K562 (cell line): ENCODE measurements at regions not wholly inside any gene's neighbourhood (a gene's known extent, or its start where the extent isn't known, plus 50 kb on each side); places are given as distances from the start of the nearest gene placed in this dataset.

Source experiments
- CEBPZ ChIP-seq: fragments of 150-350 bp; IDR thresholded peaks from 2 replicates; pipeline ENCODE4 v1.6.1; 2014; ENCODE audit warnings: low read depth, mild to moderate bottlenecking, low read length, borderline replicate concordance
- CHAMP1 ChIP-seq: fragments of 450-650 bp; IDR thresholded peaks from 2 replicates; pipeline ENCODE4 v1.6.1; 2016; ENCODE audit warnings: mild to moderate bottlenecking
- DIDO1 ChIP-seq: fragments of 450-650 bp; IDR thresholded peaks from 2 replicates; pipeline ENCODE4 v1.6.1; 2016; ENCODE audit warnings: low read depth, missing biosample characterization, missing genetic modification characterization
- MCM5 ChIP-seq: fragments of 450-650 bp; IDR thresholded peaks from 2 replicates; pipeline ENCODE4 v1.6.1; 2016; ENCODE audit warnings: low read depth
- RBM34 ChIP-seq: fragments of 200-400 bp; formaldehyde crosslinking; IDR thresholded peaks from 2 replicates; pipeline ENCODE4 v1.6.1; 2018; ENCODE audit warnings: low read length, borderline replicate concordance; ENCODE audit not compliant: insufficient read depth
- SRSF1 ChIP-seq: fragments of 200-400 bp; formaldehyde crosslinking; IDR thresholded peaks from 2 replicates; pipeline ENCODE4 v1.6.1; 2017; ENCODE audit warnings: mild to moderate bottlenecking, low read depth, low read length, moderate library complexity
- ZNF143 ChIP-seq: sonication (generic); formaldehyde crosslinking; IDR thresholded peaks from 2 replicates; pipeline ENCODE4 v1.9.0; 2022; ENCODE audit warnings: mild to moderate bottlenecking, missing genetic modification reagents
- TF ChIP-seq, protein P1 (sequence below): fragments of 250-450 bp; sonication (Bioruptor Pico); IDR thresholded peaks from 2 replicates; pipeline ENCODE4 v1.4.0; 2020; ENCODE audit warnings: mild to moderate bottlenecking, moderate library complexity

DNA sequence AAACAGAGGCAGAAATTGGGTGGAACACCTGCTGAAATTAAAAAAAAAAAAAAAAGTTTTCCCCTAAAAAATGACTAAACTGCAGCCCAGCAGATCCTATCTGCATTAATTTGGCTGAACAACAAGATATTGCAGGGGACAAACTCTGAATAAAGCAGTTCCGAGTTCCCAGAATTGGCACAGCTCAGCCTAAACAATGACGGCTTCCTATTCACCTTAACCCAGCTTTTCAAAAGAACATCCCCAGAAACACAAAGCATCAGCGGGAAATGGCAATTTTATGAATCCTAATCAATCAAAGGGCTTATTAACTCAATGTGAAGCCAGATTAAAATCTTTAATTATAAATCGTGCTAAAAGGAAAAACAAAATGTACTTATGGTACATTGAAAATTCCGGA, 497.8 kb upstream of the ZFHX3 start (continued):
- no peak for TF ChIP-seq CEBPZ
- TF ChIP-seq, protein P1, sequence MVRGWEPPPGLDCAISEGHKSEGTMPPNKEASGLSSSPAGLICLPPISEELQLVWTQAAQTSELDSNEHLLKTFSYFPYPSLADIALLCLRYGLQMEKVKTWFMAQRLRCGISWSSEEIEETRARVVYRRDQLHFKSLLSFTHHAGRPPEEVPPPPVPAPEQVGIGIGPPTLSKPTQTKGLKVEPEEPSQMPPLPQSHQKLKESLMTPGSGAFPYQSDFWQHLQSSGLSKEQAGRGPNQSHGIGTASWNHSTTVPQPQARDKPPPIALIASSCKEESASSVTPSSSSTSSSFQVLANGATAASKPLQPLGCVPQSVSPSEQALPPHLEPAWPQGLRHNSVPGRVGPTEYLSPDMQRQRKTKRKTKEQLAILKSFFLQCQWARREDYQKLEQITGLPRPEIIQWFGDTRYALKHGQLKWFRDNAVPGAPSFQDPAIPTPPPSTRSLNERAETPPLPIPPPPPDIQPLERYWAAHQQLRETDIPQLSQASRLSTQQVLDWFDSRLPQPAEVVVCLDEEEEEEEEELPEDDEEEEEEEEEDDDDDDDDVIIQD (CRISPR knock-in tag): no peak
- no peak for TF ChIP-seq DIDO1
- TF ChIP-seq CHAMP1: no peak
- TF ChIP-seq SRSF1: no peak
- TF ChIP-seq MCM5: no peak
- no peak for TF ChIP-seq RBM34
- TF ChIP-seq ZNF143: no peak
